ENCODE measurements at regions not wholly inside any gene's neighbourhood (a gene's known extent, or its start where the extent isn't known, plus 50 kb on each side); places are given as distances from the start of the nearest gene placed in this dataset.

DNA sequence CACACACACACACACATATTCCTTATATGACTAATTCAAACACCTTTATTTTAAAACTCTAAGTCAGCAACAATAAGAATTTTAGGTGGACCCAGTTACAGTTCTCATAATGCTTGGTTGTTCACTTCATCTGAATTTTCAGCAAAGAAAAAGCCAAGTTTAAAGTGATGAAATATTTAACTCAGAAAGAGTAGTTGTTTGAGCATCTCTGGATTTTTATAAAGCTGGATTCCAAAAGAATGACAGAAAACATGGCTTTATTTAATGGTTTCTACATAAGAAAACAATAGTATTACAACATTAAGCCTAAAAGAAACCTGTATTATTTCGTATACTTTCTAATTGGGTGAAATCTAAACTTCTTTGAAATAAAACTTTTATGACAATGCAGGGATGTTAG, 54.2 kb upstream of the ADAMTS5 start:
- DNase-seq (ENCODE audit: low read depth) = no peak

- no peak for DNase-seq (ENCODE audit: low read depth)
These were observed 50.4 kb upstream of the ADAMTS5 start for GRCh38 chr21:27017246-27017645.
